ENCODE measurements at regions not wholly inside any gene's neighbourhood (a gene's known extent, or its start where the extent isn't known, plus 50 kb on each side); places are given as distances from the start of the nearest gene placed in this dataset.
"Not testable (repeated sequence)": the region's sequence is repeated elsewhere in the genome, so short reads cannot be mapped to it uniquely, and the experiment has no call there.

GRCh38 chr20:53809217-53809616 is 215.6 kb upstream of the ZNF217 start:
- H3K27me3 Mint-ChIP-seq (ENCODE audit: unreplicated experiment) = no peaks in the 10 kb centered on the region
- H3K9me3 Mint-ChIP-seq (ENCODE audit: unreplicated experiment) = no peaks in the 10 kb centered on the region
- H3K4me3 Mint-ChIP-seq (ENCODE audit: unreplicated experiment) = no peak overlapping the region
- no peak for TF ChIP-seq CTCF (IDR thresholded peaks at IDR 0.05; ENCODE audit: unreplicated experiment)
- no peak for DNase-seq (ENCODE audit: low spot score)
- H3K27ac Mint-ChIP-seq (ENCODE audit: unreplicated experiment) = no peak overlapping the region
- H3K36me3 Mint-ChIP-seq (ENCODE audit: low read depth, unreplicated experiment) = no peaks in the 10 kb centered on the region
- peaks cover 5% of the 10 kb centered on the region for H3K4me1 Mint-ChIP-seq (ENCODE audit: unreplicated experiment)

- TF ChIP-seq CTCF (IDR thresholded peaks at IDR 0.05; ENCODE audit: unreplicated experiment) = no peak
- Mint-ChIP-seq H3K27ac (ENCODE audit: unreplicated experiment) (no peak overlapping the region), H3K27me3 (ENCODE audit: unreplicated experiment) (peaks cover 2% of the 10 kb centered on the region), H3K4me3 (ENCODE audit: unreplicated experiment) (no peak overlapping the region), H3K9me3 (ENCODE audit: unreplicated experiment) (no peaks in the 10 kb centered on the region), H3K36me3 (ENCODE audit: low read depth, unreplicated experiment) (no peaks in the 10 kb centered on the region), H3K4me1 (ENCODE audit: unreplicated experiment) (peaks cover 5% of the 10 kb centered on the region)
- no peak for DNase-seq (ENCODE audit: low spot score)
These were observed 215.1 kb upstream of the ZNF217 start for GRCh38 chr20:53808733-53809132.

GRCh38 chr20:53808302-53808701 is 214.7 kb upstream of the ZNF217 start:
- not testable (repeated sequence) for H3K4me1 Mint-ChIP-seq (ENCODE audit: unreplicated experiment); H3K27ac Mint-ChIP-seq (ENCODE audit: unreplicated experiment); H3K36me3 Mint-ChIP-seq (ENCODE audit: low read depth, unreplicated experiment)

GRCh38 chr20:53806683-53807401 is 213.2 kb upstream of the ZNF217 start:
- no peak for TF ChIP-seq CTCF (IDR thresholded peaks at IDR 0.05; ENCODE audit: unreplicated experiment)
- DNase-seq (ENCODE audit: low spot score) = no peak
- Mint-ChIP-seq H3K4me1 (ENCODE audit: unreplicated experiment) (peaks cover 5% of the 10 kb centered on the region), H3K36me3 (ENCODE audit: low read depth, unreplicated experiment) (no peaks in the 10 kb centered on the region), H3K27ac (ENCODE audit: unreplicated experiment) (no peak overlapping the region), H3K27me3 (ENCODE audit: unreplicated experiment) (peaks cover 2% of the 10 kb centered on the region), H3K4me3 (ENCODE audit: unreplicated experiment) (no peak overlapping the region), H3K9me3 (ENCODE audit: unreplicated experiment) (no peaks in the 10 kb centered on the region)

More at GRCh38 chr20:53808302-53808701, 214.7 kb upstream of the ZNF217 start:
- H3K27me3 Mint-ChIP-seq (ENCODE audit: unreplicated experiment); H3K4me3 Mint-ChIP-seq (ENCODE audit: unreplicated experiment); DNase-seq (ENCODE audit: low spot score); H3K9me3 Mint-ChIP-seq (ENCODE audit: unreplicated experiment): not testable (repeated sequence)

- no peak for TF ChIP-seq CTCF (IDR thresholded peaks at IDR 0.05; ENCODE audit: unreplicated experiment)
- H3K27ac Mint-ChIP-seq (ENCODE audit: unreplicated experiment) = no peak overlapping the region
- H3K4me3 Mint-ChIP-seq (ENCODE audit: unreplicated experiment) = no peak overlapping the region
- no peak for DNase-seq (ENCODE audit: low spot score)
- H3K27me3 Mint-ChIP-seq (ENCODE audit: unreplicated experiment) = peaks cover 2% of the 10 kb centered on the region
- H3K9me3 Mint-ChIP-seq (ENCODE audit: unreplicated experiment) = no peaks in the 10 kb centered on the region
- H3K36me3 Mint-ChIP-seq (ENCODE audit: low read depth, unreplicated experiment) = no peaks in the 10 kb centered on the region
- H3K4me1 Mint-ChIP-seq (ENCODE audit: unreplicated experiment) = peaks cover 5% of the 10 kb centered on the region
These were observed 212.3 kb upstream of the ZNF217 start for GRCh38 chr20:53805895-53806384.
